Effector memory CD4-positive, alpha-beta T cell (primary cell): ENCODE measurements at regions not wholly inside any gene's neighbourhood (a gene's known extent, or its start where the extent isn't known, plus 50 kb on each side); places are given as distances from the start of the nearest gene placed in this dataset.

ENCODE experiments used
- DNase-seq, 3 donors: peaks; one replicate each; pipeline ENCODE4 v3.0.0-alpha.2; 2020
- H3K27ac ChIP-seq: 2 replicates; pipeline ENCODE4 v1.7.0; 2013; ENCODE audit warnings: mild to moderate bottlenecking, low read length, moderate library complexity; ENCODE audit not compliant: insufficient read depth, poor library complexity, severe bottlenecking
- H3K27me3 ChIP-seq: replicated peaks from 2 replicates; pipeline ENCODE4 v1.7.0; 2013; ENCODE audit warnings: mild to moderate bottlenecking, low read length; ENCODE audit not compliant: insufficient read depth, control insufficient read depth, poor library complexity, severe bottlenecking
- H3K36me3 ChIP-seq: 2 replicates; pipeline ENCODE4 v1.7.0; 2013; ENCODE audit warnings: mild to moderate bottlenecking, low read length, moderate library complexity; ENCODE audit not compliant: control insufficient read depth, insufficient read depth
- H3K4me1 ChIP-seq: 2 replicates; pipeline ENCODE4 v1.7.0; 2013; ENCODE audit warnings: low read length, mild to moderate bottlenecking; ENCODE audit not compliant: control insufficient read depth, insufficient read depth, poor library complexity, severe bottlenecking
- H3K4me3 ChIP-seq: 2 replicates; pipeline ENCODE4 v1.7.0; 2013; ENCODE audit warnings: low read length, low read depth, mild to moderate bottlenecking; ENCODE audit not compliant: insufficient read depth, poor library complexity, severe bottlenecking
- H3K9me3 ChIP-seq: 2 replicates; pipeline ENCODE4 v1.7.0; 2013; ENCODE audit warnings: mild to moderate bottlenecking, low read length, moderate library complexity; ENCODE audit not compliant: control insufficient read depth

- no peak for DNase-seq
Observed at GRCh38 chr10:78351283-78351682, 317.6 kb downstream of the RPS24 start.

GRCh38 chr10:78351809-78352208, 318.1 kb downstream of the RPS24 start:
- H3K9me3 ChIP-seq, result no peaks in the 10 kb centered on the region
- no peaks in the 10 kb centered on the region for H3K4me1 ChIP-seq
- DNase-seq, result no peak
- H3K27ac ChIP-seq, result no peak overlapping the region
- H3K27me3 ChIP-seq, result no peaks in the 10 kb centered on the region
- no peak overlapping the region for H3K4me3 ChIP-seq
- H3K36me3 ChIP-seq, result no peaks in the 10 kb centered on the region

More at GRCh38 chr10:78351283-78351682, 317.6 kb downstream of the RPS24 start:
- Histone ChIP-seq H3K36me3 (no peaks in the 10 kb centered on the region), H3K27me3 (no peaks in the 10 kb centered on the region), H3K4me1 (no peaks in the 10 kb centered on the region), H3K27ac (no peak overlapping the region), H3K9me3 (no peaks in the 10 kb centered on the region), H3K4me3 (no peak overlapping the region)

- no peaks in the 10 kb centered on the region for H3K9me3 ChIP-seq
- no peaks in the 10 kb centered on the region for H3K36me3 ChIP-seq
- no peaks in the 10 kb centered on the region for H3K4me1 ChIP-seq
- H3K27me3 ChIP-seq, result no peaks in the 10 kb centered on the region
- no peak overlapping the region for H3K27ac ChIP-seq
- no peak for DNase-seq
- no peak overlapping the region for H3K4me3 ChIP-seq
Observed at GRCh38 chr10:78353636-78354035, 320.0 kb downstream of the RPS24 start.

- no peaks in the 10 kb centered on the region for H3K4me1 ChIP-seq
- H3K9me3 ChIP-seq, result no peaks in the 10 kb centered on the region
- no peak overlapping the region for H3K4me3 ChIP-seq
- no peaks in the 10 kb centered on the region for H3K36me3 ChIP-seq
- no peak overlapping the region for H3K27ac ChIP-seq
- DNase-seq, result no peak
- no peaks in the 10 kb centered on the region for H3K27me3 ChIP-seq
Observed at GRCh38 chr10:78354101-78354500, 320.4 kb downstream of the RPS24 start.

- no peaks in the 10 kb centered on the region for H3K36me3 ChIP-seq
- H3K27me3 ChIP-seq, result no peaks in the 10 kb centered on the region
- no peak for DNase-seq
- H3K4me3 ChIP-seq, result no peak overlapping the region
- H3K9me3 ChIP-seq, result no peaks in the 10 kb centered on the region
- H3K27ac ChIP-seq, result no peak overlapping the region
- no peaks in the 10 kb centered on the region for H3K4me1 ChIP-seq
Observed at GRCh38 chr10:78356291-78356900, 322.7 kb downstream of the RPS24 start.

- Histone ChIP-seq H3K4me3 (no peak overlapping the region), H3K27me3 (no peaks in the 10 kb centered on the region), H3K9me3 (no peaks in the 10 kb centered on the region), H3K4me1 (no peaks in the 10 kb centered on the region), H3K36me3 (no peaks in the 10 kb centered on the region), H3K27ac (no peak overlapping the region)
- no peak for DNase-seq
Observed at GRCh38 chr10:78357141-78358063, 323.7 kb downstream of the RPS24 start.

GRCh38 chr10:78358351-78358750, 324.7 kb downstream of the RPS24 start:
- no peaks in the 10 kb centered on the region for H3K27me3 ChIP-seq
- no peak for DNase-seq
- H3K36me3 ChIP-seq, result no peaks in the 10 kb centered on the region
- H3K4me1 ChIP-seq, result no peaks in the 10 kb centered on the region
- H3K9me3 ChIP-seq, result no peaks in the 10 kb centered on the region
- no peak overlapping the region for H3K4me3 ChIP-seq
- no peak overlapping the region for H3K27ac ChIP-seq

GRCh38 chr10:78358982-78359381, 325.3 kb downstream of the RPS24 start:
- Histone ChIP-seq H3K9me3 (no peaks in the 10 kb centered on the region), H3K4me3 (no peak overlapping the region), H3K27ac (no peak overlapping the region), H3K4me1 (no peaks in the 10 kb centered on the region), H3K36me3 (no peaks in the 10 kb centered on the region), H3K27me3 (no peaks in the 10 kb centered on the region)
- DNase-seq, result no peak

- H3K36me3 ChIP-seq, result no peaks in the 10 kb centered on the region
- H3K27ac ChIP-seq, result no peak overlapping the region
- DNase-seq, result no peak
- H3K27me3 ChIP-seq, result no peaks in the 10 kb centered on the region
- H3K4me1 ChIP-seq, result no peaks in the 10 kb centered on the region
- no peaks in the 10 kb centered on the region for H3K9me3 ChIP-seq
- H3K4me3 ChIP-seq, result no peak overlapping the region
Observed at GRCh38 chr10:78359640-78360091, 326.0 kb downstream of the RPS24 start.

GRCh38 chr10:78360284-78360683, 326.6 kb downstream of the RPS24 start:
- no peaks in the 10 kb centered on the region for H3K9me3 ChIP-seq
- no peak overlapping the region for H3K4me3 ChIP-seq
- no peak for DNase-seq
- H3K36me3 ChIP-seq, result no peaks in the 10 kb centered on the region
- H3K4me1 ChIP-seq, result no peaks in the 10 kb centered on the region
- H3K27me3 ChIP-seq, result no peaks in the 10 kb centered on the region
- H3K27ac ChIP-seq, result no peak overlapping the region
